ENCODE measurements at regions not wholly inside any gene's neighbourhood (a gene's known extent, or its start where the extent isn't known, plus 50 kb on each side); places are given as distances from the start of the nearest gene placed in this dataset.

DNA sequence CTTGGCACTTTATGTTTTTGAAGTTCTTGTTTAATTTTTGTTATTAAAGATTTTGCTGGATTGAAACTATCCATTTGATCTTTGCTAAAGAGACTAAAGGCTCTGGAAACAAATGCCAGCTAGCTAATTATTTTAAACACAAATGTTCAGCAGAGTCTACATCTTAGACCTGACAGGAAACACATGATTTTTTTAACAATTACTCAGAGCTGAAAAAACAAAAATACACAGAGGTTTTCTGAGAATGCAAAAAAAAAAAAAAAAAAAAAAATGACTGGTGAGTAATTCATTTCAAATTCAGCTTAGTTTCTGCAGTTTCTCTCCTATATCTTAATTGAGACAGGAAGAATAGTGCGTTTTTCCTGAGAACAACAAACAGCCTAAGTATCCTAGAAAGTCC is 448.0 kb downstream of the TENT5A start:
- no peak for TF ChIP-seq TAF1 (IDR thresholded peaks at IDR 0.05; ENCODE audit: borderline replicate concordance, low read depth, low read length)
- TF ChIP-seq POLR2A (IDR thresholded peaks at IDR 0.05; ENCODE audit: low read depth, low read length) = no peak
- TF ChIP-seq POLR2AphosphoS5 (IDR thresholded peaks at IDR 0.05; ENCODE audit: low read depth, low read length) = no peak
